GM21786 (cell line): ENCODE measurements at regions not wholly inside any gene's neighbourhood (a gene's known extent, or its start where the extent isn't known, plus 50 kb on each side); places are given as distances from the start of the nearest gene placed in this dataset.
"Not testable (repeated sequence)": the region's sequence is repeated elsewhere in the genome, so short reads cannot be mapped to it uniquely, and the experiment has no call there.

ENCODE experiments used
- ATAC-seq: cut with Tn5 transposase; IDR thresholded peaks from one replicate; pipeline ENCODE4 v1.9.1; 2021; ENCODE audit not compliant: unreplicated experiment

DNA sequence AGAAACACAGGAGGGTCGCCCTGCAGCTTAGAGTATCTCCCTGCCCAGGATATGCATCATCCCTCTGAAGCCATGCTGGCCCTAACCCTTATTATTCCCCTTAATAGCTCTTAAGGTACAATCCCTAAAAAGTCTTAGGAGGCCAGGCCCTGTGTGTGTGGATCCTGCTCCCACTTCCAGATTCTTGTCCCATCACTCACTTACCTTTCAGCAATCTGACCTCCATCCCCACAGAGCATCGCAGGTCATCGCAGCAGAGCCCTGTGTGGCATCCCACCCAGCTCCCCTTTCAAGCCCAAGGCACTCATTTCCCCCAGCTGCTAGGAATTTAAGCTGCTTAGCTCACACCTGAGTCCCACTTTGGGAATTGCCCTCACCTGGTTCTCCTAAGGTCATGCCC, 223.8 kb upstream of the SMLR1 start:
- ATAC-seq = no peak

DNA sequence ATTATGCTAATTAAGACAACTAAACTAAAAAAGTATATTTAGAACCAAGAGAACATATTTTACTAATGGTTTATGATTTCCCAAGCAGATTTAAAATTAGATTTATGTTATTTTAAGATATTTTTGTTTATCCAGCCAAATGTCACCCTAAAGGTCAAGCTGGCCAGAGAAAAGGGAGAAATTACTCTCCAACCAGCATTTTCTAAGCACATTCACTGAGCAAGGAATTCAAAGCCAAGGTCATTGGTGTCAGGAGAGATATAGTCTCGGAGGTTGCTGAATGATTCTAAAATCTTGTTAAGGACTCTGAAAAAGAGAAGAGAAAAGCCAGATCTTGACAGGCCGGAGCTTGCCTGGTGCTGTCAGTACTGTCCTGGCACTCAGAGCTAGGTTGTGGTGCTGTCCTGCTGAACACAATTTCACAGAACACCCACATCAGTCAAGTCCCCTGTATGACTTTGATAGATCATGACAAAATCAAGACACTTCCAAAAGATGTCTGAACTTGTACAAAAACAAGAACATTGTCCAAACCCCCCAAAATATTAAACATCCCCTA, 222.3 kb upstream of the SMLR1 start:
- ATAC-seq = no peak

DNA sequence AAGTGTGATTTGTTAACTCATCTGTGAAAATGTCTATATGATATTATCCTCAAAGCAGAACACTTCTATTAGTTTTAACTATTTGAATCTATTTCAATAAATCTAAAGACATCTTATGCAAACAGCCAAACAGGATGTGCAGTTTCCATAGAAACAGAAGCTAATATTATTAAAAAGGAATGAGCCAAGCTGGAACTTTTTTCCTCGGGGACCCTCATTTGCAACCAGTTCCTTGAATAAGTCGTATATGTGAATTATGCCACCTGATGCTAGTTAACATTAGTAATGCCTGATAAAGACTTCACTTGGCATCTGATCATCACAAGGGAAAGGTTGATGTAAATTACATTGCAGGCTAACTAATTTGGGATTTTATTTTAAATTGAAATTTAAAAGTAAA, 216.9 kb upstream of the SMLR1 start:
- ATAC-seq = no peak

DNA sequence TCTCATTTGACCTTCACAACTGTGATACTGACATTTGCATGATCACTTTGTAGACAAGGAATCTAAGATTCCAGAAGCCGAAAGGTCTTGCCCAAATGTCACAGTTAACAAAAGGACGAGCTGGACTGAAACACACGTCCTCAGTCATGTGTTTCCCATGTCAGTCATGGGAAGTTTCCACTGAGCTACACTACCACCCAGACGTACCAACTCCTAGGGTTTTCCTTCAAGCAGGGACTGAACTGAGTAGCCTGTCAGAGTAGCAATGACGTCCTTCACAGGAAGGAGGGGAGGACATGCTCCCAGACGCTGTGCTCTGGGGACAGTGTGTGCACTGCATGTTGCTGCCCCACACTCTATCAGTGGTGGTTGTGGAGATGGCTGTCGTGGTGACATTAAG, 215.8 kb upstream of the SMLR1 start:
- no peak for ATAC-seq

DNA sequence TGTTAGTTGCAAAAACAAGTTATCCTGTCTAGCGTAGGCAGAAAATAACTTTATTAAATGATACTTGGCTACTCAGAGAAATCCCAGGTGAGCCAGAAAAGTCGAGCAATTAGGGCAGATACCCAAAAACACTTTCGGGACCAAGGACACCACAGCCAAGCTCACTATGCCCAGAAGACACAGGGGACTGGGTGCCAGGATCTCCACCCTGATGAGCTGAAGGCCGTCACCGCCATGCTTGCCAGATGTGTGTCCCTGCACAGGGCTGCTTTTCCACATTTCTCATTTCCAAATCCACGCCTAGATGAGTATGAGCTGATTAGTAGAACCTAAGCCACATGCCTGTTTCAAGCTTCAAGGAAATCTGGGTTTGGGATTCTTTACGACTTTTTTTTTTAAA, 214.0 kb upstream of the SMLR1 start:
- ATAC-seq = no peak

DNA sequence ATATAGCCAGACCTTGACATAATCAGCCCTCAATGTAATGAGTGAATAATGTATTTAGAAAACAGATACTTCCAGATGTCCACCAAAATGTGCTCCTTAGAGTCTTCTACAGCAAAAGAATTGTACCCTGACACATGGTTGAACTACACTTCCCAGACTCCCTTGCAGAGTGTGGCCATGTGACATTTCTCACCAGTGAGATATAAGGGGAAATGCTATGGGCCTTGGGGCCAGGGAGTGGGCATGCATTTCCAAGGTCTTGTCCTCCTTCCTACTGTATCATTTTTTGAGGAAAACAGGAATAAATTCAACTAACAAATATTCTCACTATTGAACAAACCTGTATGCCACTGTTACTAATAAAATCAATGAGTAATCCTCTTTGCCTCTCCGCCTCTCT, 211.4 kb upstream of the SMLR1 start:
- ATAC-seq = no peak

DNA sequence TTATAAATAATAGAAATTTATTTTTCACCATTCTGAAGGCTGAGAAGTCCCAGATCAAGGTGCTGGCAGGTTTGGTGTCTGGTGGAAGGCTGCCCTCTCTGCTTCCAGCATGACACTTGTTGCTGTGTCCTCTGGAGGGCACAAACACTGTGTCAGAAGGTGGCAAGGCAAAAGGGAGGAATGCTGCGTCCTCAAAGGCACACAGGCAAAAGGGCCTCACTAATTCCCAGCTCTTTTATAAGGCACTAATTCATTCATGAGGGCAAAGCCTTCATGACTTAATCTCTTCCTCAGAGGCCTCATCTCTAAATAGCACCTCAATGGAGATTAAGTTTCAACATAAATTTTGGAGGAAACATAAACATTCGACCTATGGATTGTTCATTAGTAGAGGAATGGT, 209.5 kb upstream of the SMLR1 start:
- ATAC-seq = no peak

DNA sequence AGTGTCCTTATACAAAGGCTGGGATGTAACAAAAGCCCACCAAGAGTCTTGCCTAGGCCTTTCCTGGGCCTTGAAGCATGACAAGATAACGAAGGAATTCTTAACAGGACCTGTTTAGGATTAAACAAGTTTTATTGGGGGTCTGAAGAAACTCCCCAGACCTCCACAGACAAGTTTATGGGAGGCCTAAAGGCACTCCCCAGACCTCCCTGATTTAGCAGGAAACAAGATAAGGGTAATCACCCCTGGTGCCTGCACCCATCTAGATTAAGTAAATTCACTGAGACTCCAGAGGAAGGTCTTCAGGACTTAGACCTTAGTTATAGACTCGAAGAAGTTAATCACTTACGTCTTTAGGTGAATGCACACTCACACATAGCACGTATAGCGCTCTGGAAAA, 208.4 kb upstream of the SMLR1 start:
- not testable (repeated sequence) for ATAC-seq

DNA sequence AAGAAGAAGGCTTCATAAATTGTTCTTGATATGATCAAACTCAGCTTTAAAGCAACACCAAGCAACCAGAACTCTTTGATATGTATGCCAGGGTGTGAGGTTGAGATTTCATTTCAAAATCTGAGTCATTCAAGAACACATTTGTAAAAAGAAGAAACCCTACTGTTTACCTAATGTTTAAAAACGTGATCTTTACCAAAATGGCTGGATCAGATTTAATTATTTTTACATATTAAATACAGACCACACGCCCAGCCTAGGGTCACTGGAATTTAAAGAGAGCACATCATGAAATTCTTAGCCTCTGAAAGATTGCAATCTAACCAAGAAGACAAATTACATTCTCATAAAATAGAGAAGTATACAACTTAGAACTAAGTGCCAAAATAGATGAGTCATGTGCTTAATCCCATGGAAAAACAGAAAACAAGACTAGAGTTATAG, 206.8 kb upstream of the SMLR1 start:
- no peak for ATAC-seq

DNA sequence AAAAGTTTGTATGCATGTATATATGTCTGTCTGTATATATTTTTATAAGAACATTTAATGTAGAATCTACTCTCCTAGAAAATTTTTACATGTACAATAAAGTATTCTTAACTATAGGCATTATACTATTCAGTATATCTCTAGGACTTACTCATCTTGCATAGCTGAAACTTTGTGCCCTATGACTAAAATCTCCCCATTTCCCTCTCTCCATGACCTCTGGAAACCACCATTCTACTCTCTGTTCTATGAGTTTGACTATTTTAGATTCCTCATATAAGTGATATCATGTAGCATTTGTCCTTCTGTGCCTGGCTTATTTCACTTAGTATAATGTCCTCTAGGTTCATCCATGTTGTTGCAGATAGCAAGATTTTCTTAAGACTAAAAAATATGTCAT, 205.1 kb upstream of the SMLR1 start:
- no peak for ATAC-seq

DNA sequence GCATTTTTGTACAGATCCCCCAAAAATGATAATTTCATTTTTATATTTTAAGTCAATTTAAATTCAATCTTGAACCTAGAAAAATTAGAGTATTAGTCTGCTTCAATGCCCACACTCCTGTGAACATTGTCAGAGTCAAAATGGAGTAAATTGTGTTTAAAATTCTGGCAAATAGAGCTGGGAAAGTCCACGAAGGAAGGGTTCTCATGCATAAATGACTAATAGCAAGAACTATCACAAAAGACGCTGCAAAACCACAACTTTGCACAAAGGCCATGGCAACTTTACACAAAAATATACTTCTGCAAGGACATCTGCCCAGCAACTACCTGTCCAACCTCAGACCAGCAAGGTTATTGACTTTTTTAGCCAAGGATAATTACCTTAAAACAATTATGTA, 203.2 kb upstream of the SMLR1 start:
- no peak for ATAC-seq

DNA sequence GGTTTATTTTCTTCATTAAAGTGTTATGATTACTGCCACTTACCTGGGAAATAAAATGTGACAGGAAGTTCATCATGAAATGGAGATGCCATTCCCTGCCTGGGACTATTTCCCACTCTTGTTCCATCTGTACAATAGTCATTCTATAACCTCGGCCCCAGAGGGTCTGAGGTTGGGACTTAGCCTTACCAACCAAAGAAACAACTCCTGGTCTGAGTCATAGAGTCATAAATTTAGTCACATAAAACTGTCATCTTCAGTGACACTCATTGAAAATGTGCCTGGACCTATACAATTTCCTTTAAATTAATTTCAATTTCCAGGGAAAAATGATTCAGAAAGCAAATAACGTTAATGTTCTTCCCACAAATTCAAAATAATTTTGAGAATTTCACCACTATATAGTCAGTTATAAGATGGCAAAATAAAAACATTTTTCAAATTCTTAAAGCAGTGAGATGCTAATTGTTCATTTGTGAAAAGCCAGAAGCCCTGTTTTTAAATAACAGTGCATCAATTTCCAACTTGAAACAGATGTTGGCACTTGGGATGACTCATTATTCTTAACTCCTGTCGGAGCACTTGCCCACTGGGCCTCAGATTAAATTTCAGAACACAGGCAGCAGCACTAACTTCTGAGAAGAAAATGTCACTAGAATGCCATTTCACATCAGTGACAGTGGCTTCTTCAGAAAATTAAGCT, 201.2 kb upstream of the SMLR1 start:
- peak; percentile 83 for ATAC-seq

DNA sequence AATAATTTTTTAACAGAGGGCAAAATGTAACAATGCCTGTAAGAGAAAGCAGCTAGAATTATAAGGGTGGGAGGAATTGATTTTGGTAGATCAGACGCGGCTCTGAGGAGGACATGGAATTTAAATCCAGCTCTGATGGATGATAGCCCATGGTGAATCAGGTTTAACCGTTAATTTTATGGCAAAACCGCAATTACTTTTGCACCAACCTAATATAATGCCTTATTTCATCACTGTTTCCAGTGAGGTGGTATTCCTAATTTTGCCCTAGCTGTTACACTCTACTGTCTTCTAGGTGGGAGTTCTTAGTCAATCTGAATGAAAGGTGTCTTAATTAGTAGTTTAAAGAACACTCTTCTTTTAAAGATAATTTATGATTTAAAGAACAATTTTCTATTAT, 198.3 kb upstream of the SMLR1 start:
- no peak for ATAC-seq

DNA sequence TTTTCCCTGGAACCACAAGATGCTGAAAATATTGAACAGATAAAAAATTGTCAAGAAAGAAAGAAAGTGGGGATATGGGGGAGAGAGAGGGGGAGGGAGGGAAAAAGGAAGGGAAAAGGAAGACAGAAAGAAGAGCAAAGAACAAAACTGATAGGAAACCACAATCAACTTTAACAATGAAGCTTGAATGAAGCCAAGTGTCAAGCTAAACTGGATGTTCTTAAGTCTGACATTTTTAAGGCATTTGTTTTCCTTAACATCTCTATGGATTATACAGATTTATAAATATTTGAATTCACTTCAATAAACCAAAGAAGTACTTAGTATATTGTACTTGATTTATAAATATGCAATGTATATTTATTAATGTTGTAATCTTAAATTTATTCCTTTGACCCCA, 197.6 kb upstream of the SMLR1 start:
- ATAC-seq = no peak

DNA sequence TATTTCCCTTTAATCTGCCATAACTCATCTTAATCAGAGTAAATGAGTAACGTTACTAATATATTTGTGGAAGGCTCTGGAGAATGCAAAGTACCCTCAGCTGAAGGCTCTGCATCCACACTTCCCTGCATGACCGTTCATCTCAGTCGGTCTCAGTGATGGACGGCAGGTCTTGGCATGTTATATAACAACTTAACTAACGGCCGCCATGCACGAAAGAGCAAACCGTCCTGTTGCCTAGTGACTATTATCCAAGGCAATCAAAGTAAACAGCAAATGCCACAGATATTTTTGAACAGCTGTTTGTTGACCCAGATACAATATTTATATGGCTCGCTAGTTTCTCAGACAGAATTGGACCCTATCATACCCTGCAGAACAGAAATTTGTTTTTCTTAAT, 194.9 kb upstream of the SMLR1 start:
- no peak for ATAC-seq

DNA sequence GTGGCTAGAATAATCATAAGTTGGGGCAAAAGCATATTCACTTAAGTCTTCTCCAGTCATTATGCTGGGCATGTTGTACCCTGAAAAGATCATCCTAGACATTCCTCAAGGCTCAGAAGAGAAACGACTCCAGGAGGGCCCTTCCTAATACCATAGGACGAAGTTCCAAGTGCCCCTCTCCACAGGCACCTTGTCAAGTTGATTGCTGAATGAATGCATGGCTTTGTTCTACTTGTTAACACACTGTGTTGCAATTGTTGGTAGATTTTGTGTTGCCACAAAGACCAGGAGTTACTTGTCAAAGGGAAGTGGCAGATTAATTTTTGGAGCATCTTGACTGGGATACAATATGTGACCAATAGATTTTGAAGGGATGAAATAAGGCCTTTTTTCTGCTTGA, 194.3 kb upstream of the SMLR1 start:
- no peak for ATAC-seq

DNA sequence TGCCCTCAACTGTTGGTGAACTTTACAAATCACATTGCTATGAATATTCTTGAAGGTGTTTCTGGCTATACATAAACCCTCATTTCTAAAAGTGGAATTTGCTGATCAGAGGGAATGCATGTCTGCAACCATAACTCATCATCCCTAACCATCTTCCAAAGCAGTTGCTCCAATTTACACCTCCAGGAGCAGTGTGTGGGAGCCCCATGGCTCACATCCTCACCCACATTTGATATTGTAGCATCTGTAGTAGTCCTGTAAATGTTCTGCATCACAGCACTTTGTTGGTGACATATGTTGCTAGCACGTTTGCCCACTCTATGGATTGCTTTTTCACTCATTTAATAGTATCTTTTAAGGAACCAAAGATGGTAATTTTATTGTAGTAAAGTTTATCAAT, 183.8 kb upstream of the SMLR1 start:
- ATAC-seq = no peak

DNA sequence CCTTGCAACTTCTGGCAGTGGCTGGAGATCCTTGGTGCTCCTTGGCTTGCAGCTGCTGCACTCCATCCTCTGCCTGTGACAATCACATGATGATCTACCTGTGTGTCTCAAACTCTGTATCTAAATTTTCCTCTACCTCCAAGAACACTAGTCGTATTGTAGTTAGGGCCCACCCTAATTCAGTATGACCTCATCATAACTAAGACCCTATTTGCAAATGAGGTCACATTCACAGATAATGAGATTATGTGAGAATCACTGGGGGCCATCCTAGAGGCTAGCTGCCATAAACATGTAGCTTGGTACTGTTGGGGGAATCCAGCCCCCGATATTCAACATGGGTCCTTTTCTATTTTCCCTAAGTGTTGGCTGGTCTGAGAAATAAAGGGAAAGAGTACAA, 183.0 kb upstream of the SMLR1 start:
- no peak for ATAC-seq

DNA sequence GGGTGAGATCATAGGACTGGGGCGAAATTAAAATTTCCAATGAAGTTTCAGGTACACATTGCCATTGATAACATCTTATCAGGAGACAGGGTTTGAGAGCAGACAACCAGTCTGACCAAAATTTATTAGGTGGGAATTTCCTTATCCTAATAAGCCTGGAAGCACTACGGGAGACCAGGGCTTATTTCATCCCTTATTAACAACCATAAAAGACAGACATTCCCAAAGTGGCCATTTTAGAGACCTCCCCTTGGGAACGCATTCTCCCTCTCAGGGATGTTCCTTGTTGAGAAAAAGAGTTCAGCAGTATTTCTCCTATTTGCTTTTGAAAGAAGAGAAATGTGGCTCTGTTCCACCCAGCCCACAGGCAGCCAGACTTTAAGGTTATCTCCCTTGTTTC, 182.4 kb upstream of the SMLR1 start:
- ATAC-seq = not testable (repeated sequence)

DNA sequence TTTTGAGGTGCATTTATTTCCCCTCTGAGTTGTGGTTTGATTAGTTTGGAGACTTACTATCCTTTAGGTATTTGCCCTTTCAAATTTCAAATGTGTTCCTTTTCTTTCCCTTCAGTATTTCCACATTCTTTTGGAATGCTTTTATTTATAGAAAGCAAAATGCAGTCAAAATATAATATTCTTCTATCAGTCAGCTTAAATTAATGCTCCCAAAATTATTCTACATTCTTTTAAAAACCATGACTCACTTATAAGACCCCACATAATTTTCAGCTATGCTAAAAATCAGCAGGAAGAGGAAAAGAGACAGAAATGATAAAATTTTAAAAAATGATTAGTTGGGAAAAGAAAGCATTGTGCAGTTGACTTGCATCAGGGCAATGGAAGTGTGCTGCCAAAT, 180.0 kb upstream of the SMLR1 start:
- no peak for ATAC-seq

DNA sequence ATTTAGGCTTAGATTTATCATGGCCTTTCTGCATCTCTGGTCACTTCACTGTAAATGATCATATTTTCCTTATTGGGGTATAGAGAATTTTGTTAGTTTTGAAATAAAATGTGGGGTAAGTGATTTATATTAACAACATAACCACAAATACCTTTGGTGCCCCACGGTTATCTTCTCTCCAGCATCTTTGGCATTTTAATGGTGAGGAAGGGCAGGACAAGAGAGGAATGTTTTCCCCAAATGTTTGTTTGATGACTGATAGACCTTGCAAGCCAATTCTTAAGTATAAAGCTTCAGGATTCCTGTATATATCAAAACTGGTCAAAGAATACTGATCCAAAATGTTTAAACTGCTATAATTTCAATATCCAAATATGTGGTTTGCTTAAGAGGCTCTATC, 171.6 kb upstream of the SMLR1 start:
- no peak for ATAC-seq

DNA sequence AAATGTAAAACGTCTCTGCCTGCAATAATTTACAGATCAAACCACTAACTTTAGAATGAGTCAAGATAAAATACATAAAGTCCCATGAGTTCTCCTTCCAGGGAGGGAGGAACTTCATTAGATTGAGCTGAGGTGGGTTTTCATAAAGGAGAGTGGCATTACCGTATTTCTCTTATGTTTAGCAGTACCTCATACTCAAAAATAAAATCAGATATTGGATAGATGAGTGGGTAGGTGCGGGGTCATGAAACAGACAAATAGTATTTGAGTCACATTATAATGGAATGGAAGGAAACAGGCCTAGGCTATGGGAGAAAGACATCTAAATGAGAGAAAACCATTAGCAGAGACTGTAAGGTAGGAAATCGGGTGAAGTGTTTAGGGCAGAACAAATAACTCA, 166.1 kb upstream of the SMLR1 start:
- no peak for ATAC-seq

DNA sequence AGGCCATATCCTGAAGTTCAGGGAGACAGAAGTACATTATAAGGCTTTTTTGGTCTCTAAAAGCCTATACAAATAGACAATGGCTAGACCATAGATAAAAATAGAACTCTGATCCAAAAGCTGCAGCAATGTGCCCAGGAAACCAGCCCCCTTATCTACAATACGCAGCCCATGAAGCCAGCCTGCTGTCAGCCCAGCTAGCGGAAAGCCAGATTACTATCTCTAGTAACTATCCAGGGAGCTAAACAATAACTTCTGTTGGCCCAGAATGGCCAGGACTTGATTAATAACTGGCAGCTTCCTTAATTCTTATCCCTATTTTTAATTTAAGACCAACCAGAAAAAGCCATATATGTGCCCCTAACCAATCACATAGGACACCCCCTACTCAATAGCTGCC, 160.4 kb upstream of the SMLR1 start:
- no peak for ATAC-seq
